HG03039 (cell line): ENCODE measurements at regions not wholly inside any gene's neighbourhood (a gene's known extent, or its start where the extent isn't known, plus 50 kb on each side); places are given as distances from the start of the nearest gene placed in this dataset.
"Not testable (repeated sequence)": the region's sequence is repeated elsewhere in the genome, so short reads cannot be mapped to it uniquely, and the experiment has no call there.

Experiments used
- ATAC-seq: cut with Tn5 transposase; IDR thresholded peaks from one replicate; pipeline ENCODE4 v1.9.1; 2021; ENCODE audit warnings: mild to moderate bottlenecking, moderate library complexity; ENCODE audit not compliant: unreplicated experiment

DNA sequence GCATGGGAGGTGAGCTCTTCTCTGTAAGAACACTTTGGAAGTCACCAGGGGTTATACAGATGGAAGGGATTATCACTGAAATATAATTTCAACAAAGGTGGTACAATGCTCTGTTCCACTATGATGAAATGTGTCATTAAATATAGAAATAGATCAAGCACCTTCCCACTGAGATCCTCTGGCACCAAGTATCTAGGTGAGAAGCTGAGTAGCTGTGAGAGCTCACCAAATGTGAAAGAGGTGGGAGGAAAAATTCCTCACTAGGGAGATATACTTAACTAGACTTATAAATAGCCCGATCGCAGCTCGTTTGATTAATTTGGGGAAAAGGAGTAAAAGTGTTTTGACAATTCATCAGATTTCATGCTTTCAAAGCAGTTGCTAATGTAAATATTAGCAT lies 247.6 kb downstream of the SMAD2 start:
- ATAC-seq, result no peak

DNA sequence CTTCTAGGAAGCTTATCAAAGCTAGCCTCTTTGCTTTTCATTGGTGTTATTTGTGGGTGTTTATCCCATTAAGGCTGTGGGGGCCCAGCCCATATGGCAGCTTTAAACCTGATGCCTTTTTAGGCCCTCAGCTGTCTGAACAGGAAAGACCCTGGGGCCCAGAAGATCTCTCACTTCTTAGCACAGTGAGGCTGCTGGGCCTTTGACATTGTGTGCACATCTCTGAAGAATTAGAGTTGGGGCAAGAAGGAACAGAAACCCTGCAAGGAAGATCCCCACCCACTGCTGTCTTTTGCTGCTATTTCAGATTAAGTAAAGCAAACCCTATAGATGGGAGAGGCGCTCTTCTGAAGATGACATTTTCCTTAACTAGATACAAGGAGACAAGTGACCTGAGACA lies 250.0 kb downstream of the SMAD2 start:
- ATAC-seq, result peak; percentile 77

GRCh38 chr18:47679864-47680263 lies 250.6 kb downstream of the SMAD2 start:
- ATAC-seq, result peak; percentile 60

DNA sequence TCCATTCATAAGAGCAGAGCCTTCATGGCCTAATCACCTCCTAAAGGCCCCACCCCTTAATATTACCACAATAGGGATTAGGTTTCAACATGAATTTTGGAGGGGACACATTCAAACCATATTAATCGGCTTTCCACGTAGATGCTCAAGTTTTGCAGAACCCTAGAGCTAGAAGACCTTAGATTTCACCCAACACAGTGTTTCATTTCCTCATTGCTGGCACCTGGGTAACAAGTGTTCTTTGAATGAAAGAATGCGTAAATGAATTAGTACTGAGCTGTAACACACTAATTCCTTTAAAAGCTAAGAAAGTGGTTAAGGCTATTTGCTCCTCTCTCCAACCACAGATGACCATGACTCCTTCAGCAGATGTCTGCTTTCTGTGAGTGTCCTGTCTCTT lies 252.5 kb downstream of the SMAD2 start:
- ATAC-seq, result no peak

DNA sequence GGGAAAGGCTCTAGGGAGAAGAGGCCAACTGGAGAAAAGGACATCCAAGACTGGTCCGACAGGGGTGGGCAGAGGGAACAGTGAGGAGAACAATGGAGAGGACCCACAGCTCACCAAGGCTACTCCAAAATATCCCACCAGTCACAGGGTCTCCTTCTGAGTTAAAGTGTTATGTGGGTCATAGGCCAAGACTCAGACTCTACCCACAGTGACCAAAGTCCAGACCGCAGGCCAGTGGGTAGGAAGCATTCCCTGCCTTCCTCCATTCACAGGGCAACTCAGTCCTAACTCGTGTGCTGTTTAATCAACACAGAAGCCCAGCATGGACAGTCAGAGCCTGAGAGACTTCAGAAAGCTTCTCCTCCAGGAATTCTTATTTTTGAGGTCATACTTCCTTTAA lies 260.6 kb downstream of the SMAD2 start:
- no peak for ATAC-seq

- ATAC-seq, result no peak
Observed at GRCh38 chr18:47658498-47658897, 272.0 kb downstream of the SMAD2 start.

- ATAC-seq, result no peak
Observed at GRCh38 chr18:47654988-47655387, 275.5 kb downstream of the SMAD2 start.

GRCh38 chr18:47644896-47645295 lies 285.6 kb downstream of the SMAD2 start:
- ATAC-seq, result no peak

DNA sequence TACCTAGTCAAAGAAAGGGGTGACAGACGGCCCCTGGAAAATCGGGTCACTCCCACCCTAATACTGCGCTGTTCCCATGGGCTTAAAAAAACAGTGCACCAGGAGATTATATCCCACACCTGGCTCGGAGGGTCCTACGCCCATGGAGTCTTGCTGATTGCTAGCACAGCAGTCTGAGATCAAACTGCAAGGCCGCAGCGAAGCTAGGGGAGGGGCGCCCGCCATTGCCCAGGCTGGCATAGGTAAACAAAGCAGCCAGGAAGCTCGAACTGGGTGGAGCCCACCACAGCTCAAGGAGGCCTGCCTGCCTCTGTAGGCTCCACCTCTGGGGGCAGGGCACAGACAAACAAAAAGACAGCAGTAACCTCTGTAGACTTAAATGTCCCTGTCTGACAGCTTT lies 292.9 kb downstream of the SMAD2 start:
- not testable (repeated sequence) for ATAC-seq

- ATAC-seq, result no peak
Observed at GRCh38 chr18:47635416-47635815, 295.0 kb downstream of the SMAD2 start.

GRCh38 chr18:47632970-47633635 lies 297.4 kb downstream of the SMAD2 start:
- no peak for ATAC-seq

- ATAC-seq, result no peak
Observed at GRCh38 chr18:47628893-47629292, 301.6 kb downstream of the SMAD2 start.

- no peak for ATAC-seq
Observed at GRCh38 chr18:47628240-47628781, 302.1 kb downstream of the SMAD2 start.

DNA sequence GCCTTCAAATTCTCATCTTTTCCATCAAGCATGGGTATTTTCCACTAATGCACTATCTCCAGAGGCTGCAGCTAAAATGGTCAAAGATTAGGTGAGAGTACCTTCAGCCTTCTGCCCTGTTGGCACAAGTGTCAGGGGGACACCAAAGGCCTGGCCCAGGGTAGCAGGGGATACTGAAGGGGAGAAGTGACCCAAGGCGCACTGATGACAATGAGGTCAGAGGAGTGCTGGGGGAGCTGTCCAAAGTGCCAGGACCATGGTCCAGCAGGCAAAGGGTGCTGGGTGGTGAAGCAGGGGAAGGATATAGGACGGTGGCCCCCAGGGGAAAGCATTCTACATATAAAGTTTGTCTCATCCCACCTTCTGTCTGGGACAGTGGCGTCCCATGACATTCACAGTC lies 303.4 kb downstream of the SMAD2 start:
- no peak for ATAC-seq

- no peak for ATAC-seq
Observed at GRCh38 chr18:47619771-47620448, 310.5 kb downstream of the SMAD2 start.

DNA sequence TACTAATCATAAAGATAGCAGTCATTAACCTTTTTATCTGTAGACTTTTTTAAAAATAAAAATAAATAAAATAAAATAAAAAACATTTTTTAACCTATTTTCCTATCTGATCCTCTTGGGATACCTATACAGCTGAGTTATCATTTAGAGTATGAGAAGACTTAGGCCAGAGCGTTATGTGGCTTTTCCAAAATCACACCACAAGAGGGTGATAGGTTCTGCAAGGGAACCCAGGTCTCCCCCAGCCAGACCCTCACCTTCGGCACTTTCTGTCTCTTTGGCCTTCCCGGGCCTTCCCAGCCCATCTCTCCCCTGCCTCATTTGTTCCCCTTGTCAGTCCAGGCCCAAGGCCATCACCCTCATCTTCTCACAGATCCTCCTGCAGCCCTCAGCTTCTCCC lies 311.7 kb downstream of the SMAD2 start:
- ATAC-seq, result no peak

DNA sequence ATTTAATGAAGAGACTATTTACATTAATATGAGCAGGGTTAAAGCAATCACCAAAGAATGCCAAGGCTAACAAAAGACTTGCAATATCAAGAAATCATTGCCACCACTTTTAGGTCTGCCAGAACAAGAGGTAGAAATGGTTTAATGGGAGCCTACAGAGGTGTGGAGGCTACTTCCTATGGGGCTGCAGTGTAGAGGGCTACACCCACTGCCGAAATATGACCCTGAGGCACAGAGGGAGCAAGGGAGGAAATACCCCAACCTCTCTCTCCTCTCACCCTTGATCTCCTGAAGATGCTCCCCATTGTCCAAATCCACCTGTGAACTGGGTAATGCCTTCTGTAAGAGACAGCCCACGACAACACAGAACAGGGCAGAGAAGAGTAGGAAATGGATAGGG lies 315.4 kb downstream of the SMAD2 start:
- ATAC-seq, result no peak

DNA sequence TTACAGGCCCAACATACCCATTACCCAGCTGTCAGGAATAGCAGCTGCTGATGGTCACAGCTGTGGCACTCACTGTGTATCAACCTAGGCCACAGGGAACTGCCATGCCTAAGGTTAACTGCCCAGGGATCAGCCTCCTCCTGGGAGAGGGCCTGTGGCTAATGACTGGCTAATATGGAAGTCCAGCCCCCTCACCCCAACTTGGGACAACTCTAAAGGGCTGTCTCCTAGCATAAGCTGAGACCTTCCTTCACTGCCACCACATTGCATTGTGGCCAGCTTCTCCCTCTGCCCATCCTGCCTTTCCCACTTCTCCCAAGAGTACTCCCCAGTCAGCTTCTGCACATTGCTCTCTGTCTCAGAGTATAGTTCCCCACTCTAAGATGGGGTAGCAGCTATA lies 316.5 kb downstream of the SMAD2 start:
- ATAC-seq, result no peak

- ATAC-seq, result no peak
Observed at GRCh38 chr18:47611649-47612048, 318.8 kb downstream of the SMAD2 start.

DNA sequence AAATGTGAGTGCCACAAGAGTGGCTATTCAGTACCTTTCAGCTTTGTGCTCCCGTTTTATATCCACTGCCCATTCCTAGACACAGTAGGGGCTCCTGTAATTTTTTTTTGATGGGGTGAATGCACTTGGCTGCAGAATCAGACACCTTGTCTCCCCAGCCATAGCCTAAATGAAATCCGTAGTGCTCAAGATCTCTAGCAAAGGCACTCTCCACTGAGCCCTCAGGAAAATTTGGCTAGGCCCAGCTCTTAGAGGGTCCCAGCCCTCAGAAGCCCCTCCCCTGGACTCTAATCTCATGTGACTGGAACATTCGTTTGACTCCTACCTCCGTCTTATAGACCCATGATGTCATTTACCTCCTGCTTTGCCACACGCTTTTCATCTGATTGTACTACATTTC lies 323.9 kb downstream of the SMAD2 start:
- ATAC-seq, result no peak

- ATAC-seq, result no peak
Observed at GRCh38 chr18:47605093-47605492, 325.4 kb downstream of the SMAD2 start.

- no peak for ATAC-seq
Observed at GRCh38 chr18:47604021-47604420, 326.4 kb downstream of the SMAD2 start.

- ATAC-seq, result no peak
Observed at GRCh38 chr18:47603158-47603557, 327.3 kb downstream of the SMAD2 start.
